ENCODE measurements at regions not wholly inside any gene's neighbourhood (a gene's known extent, or its start where the extent isn't known, plus 50 kb on each side); places are given as distances from the start of the nearest gene placed in this dataset.

DNA sequence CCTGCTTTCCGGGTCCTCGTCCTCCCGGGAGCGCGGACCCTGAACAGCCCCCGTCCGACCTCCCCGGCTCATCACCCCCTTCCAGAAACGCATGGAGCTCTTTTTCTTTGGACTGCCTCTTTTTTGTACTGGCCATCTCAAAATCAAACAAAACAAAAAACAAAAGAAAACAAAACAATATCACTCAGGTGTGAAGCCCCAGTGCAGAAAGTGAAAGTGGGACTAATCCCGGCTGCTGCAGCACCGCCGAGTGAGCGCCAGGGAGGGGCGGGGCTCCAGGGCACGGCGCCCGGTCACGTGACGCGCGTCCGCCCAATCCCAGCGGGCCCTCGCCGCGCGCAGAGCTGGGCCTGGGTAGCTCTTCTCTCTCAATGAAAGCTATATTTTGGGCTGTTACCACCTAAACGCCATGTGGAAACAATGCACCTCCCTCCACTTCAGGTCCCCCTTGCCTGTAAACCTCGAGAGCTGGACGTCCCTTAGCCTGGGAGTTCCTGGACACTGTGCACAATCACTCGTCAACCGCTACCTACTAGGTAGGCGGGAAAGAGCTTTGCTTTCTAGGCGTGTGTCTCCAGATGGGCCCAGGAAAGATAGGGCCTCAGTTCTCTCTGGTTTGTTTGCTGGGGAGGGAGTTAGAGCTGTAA, 93.7 kb upstream of the PRDM1 start:
- TF ChIP-seq POLR2A (IDR thresholded peaks at IDR 0.05; ENCODE audit: low read depth, low read length) (no peak), TAF1 (IDR thresholded peaks at IDR 0.05; ENCODE audit: low read depth, low read length) (no peak)

Data from GM12891 (cell line).